ENCODE measurements at regions not wholly inside any gene's neighbourhood (a gene's known extent, or its start where the extent isn't known, plus 50 kb on each side); places are given as distances from the start of the nearest gene placed in this dataset.
A peak's percentile ranks its signal among the peaks of the same experiment; 100 is the strongest.
"Not testable (repeated sequence)": the region's sequence is repeated elsewhere in the genome, so short reads cannot be mapped to it uniquely, and the experiment has no call there.

- DNase-seq (ENCODE audit: low spot score) (no peak), ATAC-seq (peak; percentile 96)
- intact Hi-C loops (cut with DNase I): loop anchor here (10.0 kb wide), 1 partner anchor 1871 kb away; no protein-coding TSS in a partner anchor
These were observed 51.4 kb upstream of the RGL1 start for GRCh38 chr1:183753464-183753891.

GRCh38 chr1:183744132-183744913 lies 60.6 kb upstream of the RGL1 start:
- intact Hi-C loops (cut with DNase I): no loop called here
- DNase-seq (ENCODE audit: low spot score) (no peak), ATAC-seq (no peak)

GRCh38 chr1:183742355-183742754 lies 62.6 kb upstream of the RGL1 start:
- ATAC-seq (no peak), DNase-seq (ENCODE audit: low spot score) (no peak)
- intact Hi-C loops (cut with DNase I): no loop called here

GRCh38 chr1:183739741-183740271 lies 65.1 kb upstream of the RGL1 start:
- ATAC-seq (peak; percentile 59), DNase-seq (ENCODE audit: low spot score) (no peak)
- intact Hi-C loops (cut with DNase I): no loop called here

- intact Hi-C loops (cut with DNase I): no loop called here
- no peak for DNase-seq (ENCODE audit: low spot score)
- ATAC-seq: no peak
These were observed 65.8 kb upstream of the RGL1 start for GRCh38 chr1:183739082-183739481.

GRCh38 chr1:183737916-183738315 lies 67.0 kb upstream of the RGL1 start:
- DNase-seq (ENCODE audit: low spot score); ATAC-seq; intact Hi-C loops (cut with DNase I): not testable (repeated sequence)

GRCh38 chr1:183736343-183736742 lies 68.6 kb upstream of the RGL1 start:
- DNase-seq (ENCODE audit: low spot score) (no peak), ATAC-seq (no peak)
- intact Hi-C loops (cut with DNase I): no loop called here

GRCh38 chr1:183735069-183735860 lies 69.7 kb upstream of the RGL1 start:
- no peak for DNase-seq (ENCODE audit: low spot score)
- intact Hi-C loops (cut with DNase I): no loop called here
- ATAC-seq: peak; percentile 54

- DNase-seq (ENCODE audit: low spot score) (peak; percentile 65), ATAC-seq (peak; percentile 94)
- intact Hi-C loops (cut with DNase I): no loop called here
These were observed 70.3 kb upstream of the RGL1 start for GRCh38 chr1:183734543-183735036.

- DNase-seq (ENCODE audit: low spot score): no peak
- ATAC-seq: no peak
- intact Hi-C loops (cut with DNase I): no loop called here
These were observed 71.2 kb upstream of the RGL1 start for GRCh38 chr1:183733715-183734114.

GRCh38 chr1:183732236-183732880 lies 72.6 kb upstream of the RGL1 start:
- no peak for DNase-seq (ENCODE audit: low spot score)
- no peak for ATAC-seq
- intact Hi-C loops (cut with DNase I): no loop called here

- intact Hi-C loops (cut with DNase I): no loop called here
- ATAC-seq: no peak
- DNase-seq (ENCODE audit: low spot score): no peak
These were observed 73.9 kb upstream of the RGL1 start for GRCh38 chr1:183730886-183731573.

GRCh38 chr1:183730107-183730724 lies 74.7 kb upstream of the RGL1 start:
- intact Hi-C loops (cut with DNase I): no loop called here
- ATAC-seq (no peak), DNase-seq (ENCODE audit: low spot score) (no peak)

GRCh38 chr1:183726825-183727224 lies 73.7 kb upstream of the APOBEC4 start:
- intact Hi-C loops (cut with DNase I): no loop called here
- DNase-seq (ENCODE audit: low spot score) (no peak), ATAC-seq (no peak)

- no peak for ATAC-seq
- intact Hi-C loops (cut with DNase I): no loop called here
- no peak for DNase-seq (ENCODE audit: low spot score)
These were observed 71.4 kb upstream of the APOBEC4 start for GRCh38 chr1:183724350-183725042.

- no peak for DNase-seq (ENCODE audit: low spot score)
- intact Hi-C loops (cut with DNase I): no loop called here
- no peak for ATAC-seq
These were observed 70.5 kb upstream of the APOBEC4 start for GRCh38 chr1:183723571-183723970.

GRCh38 chr1:183721041-183721440 lies 67.9 kb upstream of the APOBEC4 start:
- intact Hi-C loops (cut with DNase I): no loop called here
- ATAC-seq: no peak
- no peak for DNase-seq (ENCODE audit: low spot score)

- ATAC-seq (no peak), DNase-seq (ENCODE audit: low spot score) (no peak)
- intact Hi-C loops (cut with DNase I): no loop called here
These were observed 66.9 kb upstream of the APOBEC4 start for GRCh38 chr1:183720028-183720427.
